ENCODE measurements at regions not wholly inside any gene's neighbourhood (a gene's known extent, or its start where the extent isn't known, plus 50 kb on each side); places are given as distances from the start of the nearest gene placed in this dataset.

GRCh38 chr3:10555263-10555662, 49.9 kb upstream of the ATP2B2 start:
- no peak for DNase-seq (ENCODE audit: low read depth)

- no peak for DNase-seq (ENCODE audit: low read depth)
Measured at GRCh38 chr3:10556312-10556711, 50.9 kb upstream of the ATP2B2 start.

- DNase-seq (ENCODE audit: low read depth): no peak
Measured at GRCh38 chr3:10557250-10557649, 51.9 kb upstream of the ATP2B2 start.

DNA sequence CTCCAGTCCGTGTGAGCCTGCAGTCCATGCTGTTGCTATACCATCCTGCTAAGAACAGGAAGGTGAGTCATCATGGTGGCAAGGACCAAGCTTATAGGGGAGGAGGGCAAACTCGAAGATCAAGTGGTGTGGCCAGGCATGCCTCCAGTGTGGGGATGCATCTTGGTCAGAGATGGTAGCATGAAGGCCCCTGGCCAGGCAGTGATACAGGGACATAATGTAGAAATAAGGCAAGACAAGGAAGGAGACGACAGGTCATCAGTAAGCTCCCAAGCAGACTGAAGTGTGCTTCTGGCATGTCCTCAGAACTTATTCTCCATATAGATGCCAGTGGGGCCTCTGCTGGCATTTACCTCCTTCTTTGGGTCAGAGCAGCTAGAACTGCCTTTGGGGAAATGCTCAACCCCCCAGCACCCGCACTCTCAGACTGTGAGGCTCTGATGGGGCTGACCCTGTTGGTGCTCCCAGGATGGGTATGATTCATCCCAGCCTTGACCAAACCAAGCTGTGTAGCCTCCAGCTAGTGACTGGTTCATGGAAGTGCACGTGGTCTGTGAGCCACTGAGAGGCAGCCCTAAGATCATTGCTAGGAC, 52.5 kb upstream of the ATP2B2 start:
- no peak for DNase-seq (ENCODE audit: low read depth)

GRCh38 chr3:10558736-10559135, 53.4 kb upstream of the ATP2B2 start:
- DNase-seq (ENCODE audit: low read depth): no peak

DNA sequence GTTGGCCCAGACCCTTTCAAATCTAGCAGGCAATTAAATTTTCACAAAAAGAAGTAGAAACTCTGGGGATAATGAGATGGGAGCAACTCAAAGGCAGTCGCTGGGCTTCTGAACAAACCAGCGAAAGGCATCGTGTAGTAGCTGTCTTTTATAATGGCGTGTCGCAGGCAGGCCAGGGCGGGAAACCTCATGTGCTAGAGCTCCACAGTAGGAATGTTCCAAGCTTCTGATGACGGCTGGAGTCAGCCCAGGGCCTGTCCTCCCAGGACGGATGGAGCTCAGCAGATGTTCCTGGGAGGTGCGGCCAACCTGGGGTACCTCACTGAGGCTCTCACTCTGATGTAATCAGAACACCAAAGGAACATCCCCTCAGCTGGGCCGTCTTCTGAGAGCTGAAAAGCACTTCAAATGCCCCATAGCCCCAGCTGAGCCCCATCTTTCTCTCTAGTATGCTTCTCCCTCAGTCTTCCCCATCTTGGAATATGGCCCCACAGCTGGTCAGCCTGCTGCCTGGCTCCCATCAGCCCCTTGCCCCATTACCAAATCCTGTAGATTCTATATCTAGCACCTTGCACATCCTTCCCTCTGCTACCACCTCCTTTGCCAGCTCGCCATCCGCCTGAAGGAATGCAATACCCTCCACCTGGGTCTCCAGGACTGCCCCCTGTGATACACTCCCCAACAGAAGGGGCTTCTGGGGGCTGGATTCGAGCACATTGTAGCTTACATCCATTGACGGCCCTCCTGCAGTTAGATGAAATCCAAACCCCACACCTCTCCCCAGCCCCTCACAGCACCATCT, 54.9 kb upstream of the ATP2B2 start:
- DNase-seq (ENCODE audit: low read depth): no peak

DNA sequence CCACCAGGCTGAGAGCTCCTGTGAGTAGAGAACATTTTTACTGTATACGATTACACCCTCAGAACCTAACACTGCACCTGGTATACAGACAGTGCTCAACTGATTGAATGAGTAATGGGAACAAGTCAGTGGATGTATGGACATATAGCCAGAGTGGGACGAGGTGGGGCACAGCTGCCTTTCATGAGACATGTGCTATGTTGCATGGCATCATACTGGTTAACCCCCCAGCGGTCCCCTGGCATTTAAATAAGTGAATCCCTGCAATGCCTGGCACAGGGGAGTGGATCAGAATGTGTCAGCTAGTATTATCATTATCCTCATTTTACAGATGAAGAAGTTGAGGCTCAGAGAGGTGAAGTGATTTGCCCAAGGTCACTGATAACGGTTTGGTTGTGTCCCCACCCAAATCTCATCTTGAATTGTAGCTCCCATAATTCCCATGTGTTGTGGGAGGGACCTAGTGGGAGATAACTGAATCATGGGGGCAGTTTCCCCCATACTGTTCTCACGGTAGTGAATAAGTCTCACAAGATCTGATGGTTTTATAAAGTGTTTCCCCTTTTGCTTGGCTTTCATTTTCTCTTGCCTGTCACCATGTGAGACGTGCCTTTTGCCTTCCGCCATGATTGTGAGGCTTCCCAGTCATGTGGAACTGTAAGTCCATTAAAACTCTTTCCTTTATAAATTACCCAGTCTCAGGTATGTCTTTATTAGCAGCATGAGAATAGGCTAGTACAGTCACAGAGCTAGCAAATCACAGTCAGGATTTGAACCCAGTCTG, 56.0 kb upstream of the ATP2B2 start:
- DNase-seq (ENCODE audit: low read depth): no peak

DNA sequence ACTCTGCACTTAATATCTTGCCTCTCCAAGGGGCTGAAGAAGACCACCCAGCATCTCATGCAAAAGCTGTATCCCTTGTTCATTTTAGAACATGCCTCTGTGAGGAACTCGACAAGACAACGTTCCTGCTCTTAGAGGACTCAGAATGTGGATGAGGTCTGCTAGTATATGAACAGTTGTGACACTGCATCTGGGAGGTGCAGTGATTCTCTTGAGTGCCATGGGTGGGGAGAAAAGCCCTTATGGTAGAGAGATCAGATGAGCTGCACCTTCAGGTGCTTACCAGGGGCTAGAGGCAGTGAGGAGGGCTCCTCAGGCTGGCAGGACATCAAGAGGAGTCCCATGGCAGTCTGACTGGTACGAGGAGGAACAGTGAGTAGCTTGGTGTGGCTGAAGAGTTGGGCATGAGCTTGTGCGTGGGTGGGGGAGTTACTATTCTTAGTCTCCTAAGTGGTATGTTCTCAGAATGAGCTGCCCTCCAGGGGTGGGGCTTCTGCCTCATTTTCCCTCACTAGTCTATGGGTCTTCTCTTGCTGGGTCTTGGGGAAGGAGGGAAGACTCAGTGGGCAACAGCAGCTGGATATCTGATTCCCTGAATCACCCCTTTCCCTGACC, 56.7 kb upstream of the ATP2B2 start:
- no peak for DNase-seq (ENCODE audit: low read depth)

GRCh38 chr3:10563396-10563795, 58.0 kb upstream of the ATP2B2 start:
- DNase-seq (ENCODE audit: low read depth): no peak

- DNase-seq (ENCODE audit: low read depth): no peak
Measured at GRCh38 chr3:10565814-10566213, 60.4 kb upstream of the ATP2B2 start.

DNA sequence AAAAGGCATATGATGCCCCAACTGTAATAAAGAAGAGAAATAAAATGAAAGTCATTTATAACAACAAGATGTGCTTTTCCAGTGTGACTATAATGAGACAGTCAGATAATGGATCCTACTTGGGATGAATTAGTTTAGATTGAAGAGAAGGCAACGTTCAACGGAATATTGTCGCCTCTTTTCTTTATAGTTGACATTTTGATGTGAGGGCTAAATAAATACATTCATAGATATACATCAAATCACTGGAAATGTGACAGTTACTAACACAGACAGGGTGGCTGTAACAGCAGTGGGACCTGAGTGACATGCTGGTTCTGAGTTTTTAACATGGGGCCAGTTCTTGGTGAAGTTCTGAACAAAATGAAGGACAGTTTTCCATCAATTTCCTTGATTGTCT, 61.1 kb upstream of the ATP2B2 start:
- DNase-seq (ENCODE audit: low read depth): no peak

GRCh38 chr3:10568549-10568948, 63.2 kb upstream of the ATP2B2 start:
- DNase-seq (ENCODE audit: low read depth): no peak

- DNase-seq (ENCODE audit: low read depth): no peak
Measured at GRCh38 chr3:10570196-10570946, 65.0 kb upstream of the ATP2B2 start.

- DNase-seq (ENCODE audit: low read depth): no peak
Measured at GRCh38 chr3:10574101-10574620, 68.8 kb upstream of the ATP2B2 start.

GRCh38 chr3:10575601-10576160, 70.3 kb upstream of the ATP2B2 start:
- no peak for DNase-seq (ENCODE audit: low read depth)

GRCh38 chr3:10577486-10577885, 72.1 kb upstream of the ATP2B2 start:
- DNase-seq (ENCODE audit: low read depth): no peak

DNA sequence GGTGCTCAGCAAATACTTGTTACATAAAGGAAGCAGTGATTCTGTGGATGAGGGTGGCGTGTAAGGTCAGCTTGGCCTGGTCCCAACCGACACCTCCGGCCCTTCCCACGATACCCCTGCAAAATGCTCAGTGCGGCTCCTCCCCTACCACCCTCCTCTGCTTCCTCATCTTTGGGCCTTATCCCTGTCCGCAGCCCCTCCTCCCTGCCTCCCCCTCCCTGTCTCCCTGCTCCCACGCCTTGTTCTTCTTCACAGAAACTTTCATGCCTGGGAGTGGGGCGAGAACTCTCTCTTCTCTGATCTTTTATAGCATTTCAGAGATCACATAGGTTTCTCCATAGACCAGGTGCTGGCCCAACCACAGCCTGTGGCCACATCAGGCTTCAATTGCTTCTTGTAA, 75.0 kb upstream of the ATP2B2 start:
- DNase-seq (ENCODE audit: low read depth): no peak

GRCh38 chr3:10581251-10581650, 75.9 kb upstream of the ATP2B2 start:
- no peak for DNase-seq (ENCODE audit: low read depth)

GRCh38 chr3:10581716-10582115, 76.3 kb upstream of the ATP2B2 start:
- no peak for DNase-seq (ENCODE audit: low read depth)

DNA sequence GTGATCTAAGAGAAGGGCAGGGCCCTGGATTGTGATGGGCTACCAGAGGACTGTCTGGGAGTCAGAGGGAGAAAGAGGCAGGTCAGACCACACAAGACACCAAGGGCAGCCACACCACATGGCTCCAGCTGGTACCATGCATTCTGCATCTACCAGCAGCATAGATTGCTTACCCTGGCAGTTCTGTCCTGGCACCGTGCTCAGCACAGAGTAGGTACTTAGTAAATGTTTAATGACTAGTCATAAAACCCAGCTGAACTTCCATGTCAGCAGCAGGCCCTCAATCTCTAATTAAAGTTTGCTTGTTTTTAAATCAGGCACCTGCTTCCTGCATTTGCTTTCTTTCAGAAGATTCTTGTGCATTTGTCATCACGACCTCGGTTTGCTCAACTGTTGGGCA, 77.3 kb upstream of the ATP2B2 start:
- DNase-seq (ENCODE audit: low read depth): no peak

Measured in forelimb muscle (tissue), 1 donor.